Erythroblast (primary cell): ENCODE measurements at regions not wholly inside any gene's neighbourhood (a gene's known extent, or its start where the extent isn't known, plus 50 kb on each side); places are given as distances from the start of the nearest gene placed in this dataset.

Experiments
- GATA1 ChIP-seq: IDR thresholded peaks from 2 replicates; pipeline ENCODE4 v1.6.1; 2011; ENCODE audit warnings: low read depth, mild to moderate bottlenecking, control low read depth, low read length, moderate library complexity
- POLR2A ChIP-seq: IDR thresholded peaks from 2 replicates; pipeline ENCODE4 v1.6.1; 2011; ENCODE audit warnings: mild to moderate bottlenecking, low read length

DNA sequence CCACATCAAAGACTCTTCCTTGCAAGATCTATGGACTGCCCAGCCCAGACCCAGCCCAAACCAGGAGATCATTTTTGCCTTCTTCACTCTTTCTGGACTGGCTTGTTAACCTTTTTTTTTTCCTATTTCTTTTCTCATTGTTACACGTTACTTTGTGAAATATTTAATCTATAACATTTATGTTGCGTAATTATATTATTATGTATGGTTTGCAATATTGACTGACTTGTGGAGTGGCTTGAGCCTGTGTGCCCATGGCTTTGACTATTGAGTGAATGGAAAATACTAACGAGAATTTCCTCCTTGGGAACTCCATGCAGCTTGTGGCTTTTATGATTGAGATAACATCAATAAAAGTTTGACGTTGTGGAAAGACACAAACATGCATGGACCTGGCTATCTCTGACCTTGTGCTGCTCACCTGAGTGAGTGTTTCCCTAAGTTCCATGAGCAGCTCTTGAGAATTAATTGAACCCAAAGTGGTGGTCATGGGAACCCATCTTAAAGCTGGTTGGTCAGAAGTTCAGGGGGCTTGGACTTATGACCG, 1641.3 kb upstream of the LRRTM3 start:
- no peak for TF ChIP-seq POLR2A
- no peak for TF ChIP-seq GATA1
